NB4 (cell line): ENCODE measurements at regions not wholly inside any gene's neighbourhood (a gene's known extent, or its start where the extent isn't known, plus 50 kb on each side); places are given as distances from the start of the nearest gene placed in this dataset.
"Not testable (repeated sequence)": the region's sequence is repeated elsewhere in the genome, so short reads cannot be mapped to it uniquely, and the experiment has no call there.

Experiments
- MYC ChIP-seq: IDR thresholded peaks from 2 replicates; pipeline ENCODE4 v1.6.1; 2011; ENCODE audit warnings: low read depth, low read length
- TF ChIP-seq, protein P1 (sequence below): IDR thresholded peaks from one replicate; pipeline ENCODE4 v1.5.1; 2012; ENCODE audit warnings: low read depth, low read length
- TF ChIP-seq, protein P2 (sequence below): IDR thresholded peaks from 2 replicates; pipeline ENCODE4 v1.6.1; 2011; ENCODE audit warnings: low read depth, low read length

DNA sequence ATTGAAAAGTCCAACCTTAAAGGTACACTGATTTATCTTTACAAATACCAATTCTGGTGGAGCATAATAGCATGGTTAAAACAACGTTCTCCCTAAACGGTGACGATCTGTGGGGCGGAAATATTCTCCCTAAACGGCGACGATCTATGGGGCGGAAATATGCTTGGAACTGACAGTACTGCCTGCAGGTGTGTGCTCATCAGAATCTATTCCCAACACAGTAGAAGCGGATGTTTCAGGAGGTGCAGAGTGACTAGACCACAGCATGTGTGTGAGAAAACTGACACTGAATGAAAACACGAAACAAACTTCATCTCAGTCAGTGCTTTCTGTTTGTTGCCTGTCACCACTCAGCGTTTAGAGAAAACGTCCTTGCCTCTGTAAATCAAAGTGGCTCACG is 210.0 kb downstream of the BANP start:
- TF ChIP-seq, protein P1, sequence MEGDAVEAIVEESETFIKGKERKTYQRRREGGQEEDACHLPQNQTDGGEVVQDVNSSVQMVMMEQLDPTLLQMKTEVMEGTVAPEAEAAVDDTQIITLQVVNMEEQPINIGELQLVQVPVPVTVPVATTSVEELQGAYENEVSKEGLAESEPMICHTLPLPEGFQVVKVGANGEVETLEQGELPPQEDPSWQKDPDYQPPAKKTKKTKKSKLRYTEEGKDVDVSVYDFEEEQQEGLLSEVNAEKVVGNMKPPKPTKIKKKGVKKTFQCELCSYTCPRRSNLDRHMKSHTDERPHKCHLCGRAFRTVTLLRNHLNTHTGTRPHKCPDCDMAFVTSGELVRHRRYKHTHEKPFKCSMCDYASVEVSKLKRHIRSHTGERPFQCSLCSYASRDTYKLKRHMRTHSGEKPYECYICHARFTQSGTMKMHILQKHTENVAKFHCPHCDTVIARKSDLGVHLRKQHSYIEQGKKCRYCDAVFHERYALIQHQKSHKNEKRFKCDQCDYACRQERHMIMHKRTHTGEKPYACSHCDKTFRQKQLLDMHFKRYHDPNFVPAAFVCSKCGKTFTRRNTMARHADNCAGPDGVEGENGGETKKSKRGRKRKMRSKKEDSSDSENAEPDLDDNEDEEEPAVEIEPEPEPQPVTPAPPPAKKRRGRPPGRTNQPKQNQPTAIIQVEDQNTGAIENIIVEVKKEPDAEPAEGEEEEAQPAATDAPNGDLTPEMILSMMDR, result not testable (repeated sequence)
- not testable (repeated sequence) for TF ChIP-seq MYC
- TF ChIP-seq, protein P2, sequence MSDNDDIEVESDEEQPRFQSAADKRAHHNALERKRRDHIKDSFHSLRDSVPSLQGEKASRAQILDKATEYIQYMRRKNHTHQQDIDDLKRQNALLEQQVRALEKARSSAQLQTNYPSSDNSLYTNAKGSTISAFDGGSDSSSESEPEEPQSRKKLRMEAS, result not testable (repeated sequence)
